Neuronal stem cell (in vitro differentiated cells): ENCODE measurements at regions not wholly inside any gene's neighbourhood (a gene's known extent, or its start where the extent isn't known, plus 50 kb on each side); places are given as distances from the start of the nearest gene placed in this dataset.

ENCODE experiments used
- DNase-seq: peaks from one replicate; pipeline ENCODE4 v3.0.0-alpha.2; 2013; ENCODE audit warnings: low spot score
- H2AFZ ChIP-seq: one replicate; pipeline ENCODE4 v1.6.1; 2013; ENCODE audit warnings: mild to moderate bottlenecking, low read length, inconsistent platforms
- H2AK5ac ChIP-seq: 2 replicates; pipeline ENCODE4 v1.6.1; 2013; ENCODE audit warnings: low read depth, mild to moderate bottlenecking, inconsistent platforms, low read length, moderate library complexity, mixed read lengths
- H2BK120ac ChIP-seq: 2 replicates; pipeline ENCODE4 v1.6.1; 2013; ENCODE audit warnings: low read depth, mild to moderate bottlenecking, inconsistent platforms, low read length, moderate library complexity, mixed read lengths
- H2BK12ac ChIP-seq: one replicate; pipeline ENCODE4 v1.6.1; 2013; ENCODE audit warnings: low read length, inconsistent platforms
- H2BK15ac ChIP-seq: 2 replicates; pipeline ENCODE4 v1.6.1; 2013; ENCODE audit warnings: mild to moderate bottlenecking, low read length, inconsistent platforms, mixed read lengths
- H2BK5ac ChIP-seq: one replicate; pipeline ENCODE4 v1.6.1; 2013; ENCODE audit warnings: inconsistent platforms, mild to moderate bottlenecking, low read length, moderate library complexity
- H3K14ac ChIP-seq: one replicate; pipeline ENCODE4 v1.6.1; 2013; ENCODE audit warnings: low read length, inconsistent platforms
- H3K18ac ChIP-seq: 2 replicates; pipeline ENCODE4 v1.6.1; 2013; ENCODE audit warnings: low read length, inconsistent platforms
- H3K23ac ChIP-seq: 2 replicates; pipeline ENCODE4 v1.6.1; 2013; ENCODE audit warnings: low read depth, mild to moderate bottlenecking, mixed read lengths, low read length, inconsistent platforms; ENCODE audit not compliant: poor library complexity
- H3K27ac ChIP-seq: replicated peaks from 3 replicates; pipeline ENCODE4 v1.5.1; 2013; ENCODE audit warnings: low read length, inconsistent platforms
- H3K27me3 ChIP-seq, 3 experiments: 2 replicates each; pipeline ENCODE4 v1.6.1; 2013; ENCODE audit warnings: low read length in 3 of 3, mild to moderate bottlenecking in 2 of 3, inconsistent platforms in 1 of 3, low read depth in 1 of 3, mixed read lengths in 1 of 3, moderate library complexity in 1 of 3; ENCODE audit not compliant: control insufficient read depth in 3 of 3, insufficient read depth in 3 of 3
- H3K36me3 ChIP-seq, 2 donors: replicated peaks in 1 of 2; 2 replicates each; pipeline ENCODE4 v1.6.1; 2013; ENCODE audit warnings: low read length in 2 of 2; ENCODE audit not compliant: control insufficient read depth in 2 of 2, insufficient read depth in 2 of 2
- H3K4ac ChIP-seq: 2 replicates; pipeline ENCODE4 v1.6.1; 2013; ENCODE audit warnings: inconsistent platforms, mild to moderate bottlenecking, low read length, moderate library complexity
- H3K4me1 ChIP-seq, 2 donors: 1 replicate in 1 of 2; 2 replicates in 1 of 2; pipeline ENCODE4 v1.6.1; 2013; ENCODE audit warnings: low read length in 2 of 2, low read depth in 1 of 2; ENCODE audit not compliant: control insufficient read depth in 2 of 2, insufficient read depth in 1 of 2
- H3K4me2 ChIP-seq: one replicate; pipeline ENCODE4 v1.6.1; 2013; ENCODE audit warnings: mild to moderate bottlenecking, low read length, inconsistent platforms; ENCODE audit not compliant: insufficient read depth, poor library complexity, severe bottlenecking
- H3K4me3 ChIP-seq, 2 donors: 2 replicates each; pipeline ENCODE4 v1.5.1; 2013; ENCODE audit warnings: low read length in 2 of 2, mild to moderate bottlenecking in 2 of 2, inconsistent platforms in 1 of 2, moderate library complexity in 1 of 2
- H3K79me1 ChIP-seq: one replicate; pipeline ENCODE4 v1.6.1; 2013; ENCODE audit warnings: low read depth, mild to moderate bottlenecking, inconsistent platforms, low read length, moderate library complexity
- H3K9ac ChIP-seq: one replicate; pipeline ENCODE4 v1.6.1; 2013; ENCODE audit warnings: mild to moderate bottlenecking, low read depth, low read length, inconsistent platforms; ENCODE audit not compliant: poor library complexity
- H3K9me3 ChIP-seq, 2 donors: replicated peaks in 1 of 2; 2 replicates each; pipeline versions ENCODE3 to v1.6.1; 2013; ENCODE audit warnings: low read length in 2 of 2, mild to moderate bottlenecking in 2 of 2, inconsistent platforms in 1 of 2, low read depth in 1 of 2, mixed read lengths in 1 of 2, moderate library complexity in 1 of 2; ENCODE audit not compliant: control insufficient read depth in 2 of 2, insufficient read depth in 1 of 2
- H4K8ac ChIP-seq: one replicate; pipeline ENCODE4 v1.6.1; 2013; ENCODE audit warnings: low read depth, mild to moderate bottlenecking, inconsistent platforms, low read length, moderate library complexity
- H4K91ac ChIP-seq: one replicate; pipeline ENCODE4 v1.6.1; 2013; ENCODE audit warnings: low read length, low read depth, mild to moderate bottlenecking, inconsistent platforms; ENCODE audit not compliant: poor library complexity
- whole genome bisulfite sequencing, 2 donors: extraction: QIAGEN DNeasy Blood & Tissue Kit; methylation state at CpG; one replicate each; pipeline ENCODE4 v1.1.7; 2013; ENCODE audit warnings: missing lambda C conversion rate in 2 of 2, mixed read lengths in 1 of 2; ENCODE audit not compliant: insufficient read length in 2 of 2, insufficient replicate concordance in 1 of 2; ENCODE audit errors: extremely low coverage in 2 of 2; 5-methylcytosine and 5-hydroxymethylcytosine counted together

GRCh38 chr3:188956839-188957489 lies 214.8 kb upstream of the TPRG1 start:
- no peaks in the 10 kb centered on the region for H3K79me1 ChIP-seq
- no CpG with 5 or more reads among the region's 8 CpGs for WGBS, 2 donors
- H3K27me3 ChIP-seq = no peaks in the 10 kb centered on the region
- H2BK5ac ChIP-seq = no peak overlapping the region
- no peak overlapping the region for H4K8ac ChIP-seq
- no peak overlapping the region for H3K18ac ChIP-seq
- no peak overlapping the region for H3K4me2 ChIP-seq
- H3K23ac ChIP-seq = no peak overlapping the region
- peak; percentile 41 for DNase-seq
- H3K27ac ChIP-seq = no peak overlapping the region
- H3K4me1 ChIP-seq = no peaks in the 10 kb centered on the region
- no peak overlapping the region for H3K4ac ChIP-seq
- H2BK12ac ChIP-seq = no peak overlapping the region
- no peak overlapping the region for H2BK120ac ChIP-seq
- no peak overlapping the region for H2AFZ ChIP-seq
- H3K36me3 ChIP-seq = no peaks in the 10 kb centered on the region
- no peak overlapping the region for H3K14ac ChIP-seq
- H3K4me3 ChIP-seq = no peak overlapping the region
- no peak overlapping the region for H3K9ac ChIP-seq
- H2AK5ac ChIP-seq = no peak overlapping the region
- H3K9me3 ChIP-seq = no peaks in the 10 kb centered on the region
- no peak overlapping the region for H2BK15ac ChIP-seq
- H4K91ac ChIP-seq = no peak overlapping the region

GRCh38 chr3:188959013-188959412 lies 212.8 kb upstream of the TPRG1 start:
- H3K79me1 ChIP-seq = no peaks in the 10 kb centered on the region
- no peaks in the 10 kb centered on the region for H3K36me3 ChIP-seq
- H3K4ac ChIP-seq = no peak overlapping the region
- no peak overlapping the region for H4K8ac ChIP-seq
- WGBS, 2 donors = no CpG with 5 or more reads among the region's 1 CpG
- no peak overlapping the region for H3K4me3 ChIP-seq
- no peak overlapping the region for H3K27ac ChIP-seq
- H2AFZ ChIP-seq = no peak overlapping the region
- no peak overlapping the region for H2BK120ac ChIP-seq
- no peak overlapping the region for H3K14ac ChIP-seq
- H3K9ac ChIP-seq = no peak overlapping the region
- no peaks in the 10 kb centered on the region for H3K9me3 ChIP-seq
- H3K18ac ChIP-seq = no peak overlapping the region
- H2BK15ac ChIP-seq = no peak overlapping the region
- no peak overlapping the region for H3K23ac ChIP-seq
- H2BK12ac ChIP-seq = no peak overlapping the region
- DNase-seq = no peak
- no peaks in the 10 kb centered on the region for H3K27me3 ChIP-seq
- H3K4me1 ChIP-seq = no peaks in the 10 kb centered on the region
- no peak overlapping the region for H3K4me2 ChIP-seq
- no peak overlapping the region for H4K91ac ChIP-seq
- no peak overlapping the region for H2BK5ac ChIP-seq
- H2AK5ac ChIP-seq = no peak overlapping the region

GRCh38 chr3:188962253-188963247 lies 209.2 kb upstream of the TPRG1 start:
- no peak overlapping the region for H2AK5ac ChIP-seq
- H3K4me3 ChIP-seq = no peak overlapping the region
- no peak overlapping the region for H3K14ac ChIP-seq
- no peak overlapping the region for H3K4ac ChIP-seq
- no peak overlapping the region for H4K8ac ChIP-seq
- no peak overlapping the region for H3K27ac ChIP-seq
- no peak overlapping the region for H2AFZ ChIP-seq
- H2BK120ac ChIP-seq = no peak overlapping the region
- no peak overlapping the region for H2BK12ac ChIP-seq
- H2BK15ac ChIP-seq = no peak overlapping the region
- H3K9me3 ChIP-seq = no peaks in the 10 kb centered on the region
- H3K79me1 ChIP-seq = no peaks in the 10 kb centered on the region
- H3K23ac ChIP-seq = no peak overlapping the region
- no peak overlapping the region for H3K18ac ChIP-seq
- no peaks in the 10 kb centered on the region for H3K36me3 ChIP-seq
- no peak overlapping the region for H2BK5ac ChIP-seq
- no peaks in the 10 kb centered on the region for H3K4me1 ChIP-seq
- no peak overlapping the region for H3K9ac ChIP-seq
- H3K4me2 ChIP-seq = no peak overlapping the region
- H3K27me3 ChIP-seq = no peaks in the 10 kb centered on the region
- WGBS, 2 donors = no CpG with 5 or more reads among the region's 13 CpGs
- no peak overlapping the region for H4K91ac ChIP-seq
- no peak for DNase-seq

GRCh38 chr3:188964957-188965356 lies 206.8 kb upstream of the TPRG1 start:
- H3K4me1 ChIP-seq = no peaks in the 10 kb centered on the region

More at GRCh38 chr3:188964957-188965356, 206.8 kb upstream of the TPRG1 start:
- WGBS, 2 donors = no CpG with 5 or more reads among the region's 5 CpGs
- Histone ChIP-seq H3K79me1 (no peaks in the 10 kb centered on the region), H4K91ac (no peak overlapping the region), H2BK12ac (no peak overlapping the region), H3K27me3 (no peaks in the 10 kb centered on the region), H3K9ac (no peak overlapping the region), H3K9me3 (no peaks in the 10 kb centered on the region), H2AK5ac (no peak overlapping the region), H4K8ac (no peak overlapping the region), H2AFZ (no peak overlapping the region), H3K23ac (no peak overlapping the region), H3K4me3 (no peak overlapping the region), H2BK15ac (no peak overlapping the region), H2BK5ac (no peak overlapping the region), H3K14ac (no peak overlapping the region), H3K18ac (no peak overlapping the region), H3K36me3 (no peaks in the 10 kb centered on the region), H3K27ac (no peak overlapping the region), H3K4me2 (no peak overlapping the region), H3K4ac (no peak overlapping the region), H2BK120ac (no peak overlapping the region)
- DNase-seq = no peak
